ENCODE measurements at regions not wholly inside any gene's neighbourhood (a gene's known extent, or its start where the extent isn't known, plus 50 kb on each side); places are given as distances from the start of the nearest gene placed in this dataset.

DNA sequence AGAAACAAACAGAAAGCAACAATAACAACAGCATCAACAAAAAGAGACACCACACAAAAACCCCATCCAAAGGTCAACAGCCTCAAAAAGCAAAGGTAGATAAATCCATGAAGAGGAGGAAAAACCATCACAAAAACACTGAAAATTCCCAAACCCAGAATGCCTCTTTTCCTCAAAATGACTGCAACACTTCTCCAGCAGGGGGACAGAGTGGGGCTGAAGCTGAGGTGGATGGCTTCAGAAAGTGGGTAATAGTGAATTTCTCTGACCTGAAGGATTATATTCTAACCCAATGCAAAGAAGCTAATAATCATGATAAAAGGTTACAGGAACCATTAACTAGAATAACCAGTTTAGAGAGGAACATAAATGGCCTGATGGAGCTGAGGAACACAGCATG is 888.2 kb downstream of the RAB28 start:
- no peak for TF ChIP-seq POLR2A (IDR thresholded peaks at IDR 0.05)
- TF ChIP-seq, protein P1, sequence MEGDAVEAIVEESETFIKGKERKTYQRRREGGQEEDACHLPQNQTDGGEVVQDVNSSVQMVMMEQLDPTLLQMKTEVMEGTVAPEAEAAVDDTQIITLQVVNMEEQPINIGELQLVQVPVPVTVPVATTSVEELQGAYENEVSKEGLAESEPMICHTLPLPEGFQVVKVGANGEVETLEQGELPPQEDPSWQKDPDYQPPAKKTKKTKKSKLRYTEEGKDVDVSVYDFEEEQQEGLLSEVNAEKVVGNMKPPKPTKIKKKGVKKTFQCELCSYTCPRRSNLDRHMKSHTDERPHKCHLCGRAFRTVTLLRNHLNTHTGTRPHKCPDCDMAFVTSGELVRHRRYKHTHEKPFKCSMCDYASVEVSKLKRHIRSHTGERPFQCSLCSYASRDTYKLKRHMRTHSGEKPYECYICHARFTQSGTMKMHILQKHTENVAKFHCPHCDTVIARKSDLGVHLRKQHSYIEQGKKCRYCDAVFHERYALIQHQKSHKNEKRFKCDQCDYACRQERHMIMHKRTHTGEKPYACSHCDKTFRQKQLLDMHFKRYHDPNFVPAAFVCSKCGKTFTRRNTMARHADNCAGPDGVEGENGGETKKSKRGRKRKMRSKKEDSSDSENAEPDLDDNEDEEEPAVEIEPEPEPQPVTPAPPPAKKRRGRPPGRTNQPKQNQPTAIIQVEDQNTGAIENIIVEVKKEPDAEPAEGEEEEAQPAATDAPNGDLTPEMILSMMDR (IDR thresholded peaks at IDR 0.05) = no peak
- TF ChIP-seq EP300 (IDR thresholded peaks at IDR 0.05) = no peak
